Uterus (tissue), 3 donors: ENCODE measurements at regions not wholly inside any gene's neighbourhood (a gene's known extent, or its start where the extent isn't known, plus 50 kb on each side); places are given as distances from the start of the nearest gene placed in this dataset.
"Not testable (repeated sequence)": the region's sequence is repeated elsewhere in the genome, so short reads cannot be mapped to it uniquely, and the experiment has no call there.

Experiments used
- DNase-seq, 2 donors: peaks; one replicate each; pipeline ENCODE4 v3.0.0-alpha.2; 2019 to 2020
- H3K27ac ChIP-seq, 2 donors: fragments of 200-600 bp; sonication (generic); 1 replicate in 1 of 2; 2 replicates in 1 of 2; pipeline ENCODE4 v1.5.1; 2016 to 2018
- H3K27me3 ChIP-seq, 2 donors: fragments of 200-600 bp; sonication (generic); one replicate each; pipeline ENCODE4 v1.5.1; 2018 to 2019; ENCODE audit warnings: control low read depth in 1 of 2
- H3K36me3 ChIP-seq, 2 donors: fragments of 200-600 bp; sonication (generic); one replicate each; pipeline ENCODE4 v1.5.1; 2019; ENCODE audit warnings: control low read depth in 1 of 2
- H3K4me1 ChIP-seq, 2 donors: fragments of 200-600 bp; sonication (generic); one replicate each; pipeline ENCODE4 v1.5.1; 2018 to 2019; ENCODE audit warnings: control low read depth in 1 of 2
- H3K4me3 ChIP-seq, 2 donors: fragments of 200-600 bp; sonication (generic); 1 replicate in 1 of 2; 2 replicates in 1 of 2; pipeline ENCODE4 v1.5.1; 2018 to 2019; ENCODE audit warnings: mild to moderate bottlenecking in 1 of 2
- H3K9me3 ChIP-seq, 2 donors: fragments of 200-600 bp; sonication (generic); one replicate each; pipeline ENCODE4 v1.5.1; 2019; ENCODE audit warnings: control low read depth in 1 of 2
- CTCF ChIP-seq, 4 experiments: fragments of 200-600 bp in 2 of 4; fragments of 450-650 bp in 2 of 4; sonication (generic) in 2 of 4; IDR thresholded peaks; one replicate each; pipeline ENCODE4 v1.5.1; 2016 to 2019; ENCODE audit warnings: antibody characterized with exemption in 4 of 4, mild to moderate bottlenecking in 2 of 4, moderate library complexity in 1 of 4
- POLR2A ChIP-seq, 2 donors: fragments of 450-650 bp; IDR thresholded peaks; one replicate each; pipeline ENCODE4 v1.6.1; 2016; ENCODE audit warnings: antibody characterized with exemption in 2 of 2, mild to moderate bottlenecking in 1 of 2, moderate library complexity in 1 of 2
- intact Hi-C: fragments of 100-400 bp; cut with DNase I; formaldehyde crosslinking; loops from one replicate; pipeline ENCODE4 v1.15.1; 2023; ENCODE audit warnings: low total_unique reads
- donor health status: DM: yes; HTN: yes; CAD: no.

- TF ChIP-seq CTCF (IDR thresholded peaks at IDR 0.05) (no peak), POLR2A (IDR thresholded peaks at IDR 0.05) (no peak)
- no peak for DNase-seq
- Histone ChIP-seq H3K4me3 (no peak overlapping the region), H3K27ac (no peak overlapping the region), H3K4me1 (peaks cover 0 to 5% of the 10 kb centered on the region in 2 donors), H3K27me3 (no peaks in the 10 kb centered on the region), H3K9me3 (no peaks in the 10 kb centered on the region), H3K36me3 (no peaks in the 10 kb centered on the region)
- intact Hi-C loops = no loop called here
Measured at GRCh38 chr17:68763562-68763961, 162.4 kb upstream of the FAM20A start.

DNA sequence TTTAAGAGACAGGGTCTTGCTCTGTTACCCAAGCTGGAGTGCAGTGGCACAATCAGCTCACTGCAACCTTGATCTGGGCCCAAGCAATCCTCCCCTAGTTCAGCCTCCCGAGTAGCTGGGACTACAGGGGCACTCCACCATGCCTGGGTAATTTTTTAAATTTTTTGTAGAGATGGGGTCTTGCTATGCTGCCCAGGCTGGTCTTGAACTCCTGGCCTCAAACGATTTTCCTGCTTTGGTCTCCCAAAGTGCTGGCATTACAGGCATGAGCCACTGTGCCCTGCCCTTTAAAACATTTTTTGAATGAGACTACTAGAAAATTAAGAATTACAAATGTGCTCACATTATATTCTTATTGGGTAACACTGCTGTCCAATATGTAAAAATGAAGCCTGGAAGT, 161.7 kb upstream of the FAM20A start:
- no peaks in the 10 kb centered on the region for H3K36me3 ChIP-seq
- peaks cover 0 to 5% of the 10 kb centered on the region in 2 donors for H3K4me1 ChIP-seq
- intact Hi-C loops = no loop called here
- no peak overlapping the region for H3K27ac ChIP-seq
- no peak for DNase-seq
- no peak overlapping the region for H3K4me3 ChIP-seq
- TF ChIP-seq POLR2A (IDR thresholded peaks at IDR 0.05) (no peak), CTCF (IDR thresholded peaks at IDR 0.05) (no peak)
- no peaks in the 10 kb centered on the region for H3K27me3 ChIP-seq
- H3K9me3 ChIP-seq = no peaks in the 10 kb centered on the region

DNA sequence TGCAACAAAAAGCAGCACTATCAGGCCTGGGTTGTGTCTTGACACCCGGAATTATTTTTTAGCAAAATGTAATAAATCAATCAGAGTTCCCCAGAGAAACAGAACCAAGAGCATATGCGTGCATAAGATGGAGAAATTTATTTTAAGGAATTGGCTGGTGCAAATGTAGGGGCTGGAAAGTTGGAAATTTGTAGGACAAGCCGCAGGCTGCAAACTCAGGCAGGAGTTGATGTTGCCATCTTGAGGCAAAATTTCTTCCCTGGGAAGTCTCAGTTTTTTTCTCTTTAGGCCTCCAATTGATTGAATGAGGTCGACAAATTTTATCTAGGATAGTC, 158.9 kb upstream of the FAM20A start:
- intact Hi-C loops = no loop called here
- Histone ChIP-seq H3K9me3 (no peaks in the 10 kb centered on the region), H3K4me1 (peaks cover 0 to 5% of the 10 kb centered on the region in 2 donors), H3K36me3 (no peaks in the 10 kb centered on the region), H3K4me3 (no peak overlapping the region), H3K27ac (no peak overlapping the region), H3K27me3 (no peaks in the 10 kb centered on the region)
- no peak for TF ChIP-seq POLR2A (IDR thresholded peaks at IDR 0.05)
- TF ChIP-seq CTCF (IDR thresholded peaks at IDR 0.05) = no peak
- DNase-seq = no peak

GRCh38 chr17:68759343-68760140, 158.4 kb upstream of the FAM20A start:
- Histone ChIP-seq H3K9me3 (no peaks in the 10 kb centered on the region), H3K27ac (peak overlapping the region; percentile 75 to 80), H3K4me3 (peak overlapping the region in 1 of 2 donors; percentile 23), H3K4me1 (peaks cover 0 to 5% of the 10 kb centered on the region in 2 donors), H3K36me3 (no peaks in the 10 kb centered on the region), H3K27me3 (no peaks in the 10 kb centered on the region)
- peak; percentile 92 to 94 for DNase-seq
- TF ChIP-seq POLR2A (IDR thresholded peaks at IDR 0.05) (no peak), CTCF (IDR thresholded peaks at IDR 0.05) (peak; percentile 92 to 97 (median 92))
- intact Hi-C loops = loop anchor here (10.0 kb wide), 1 partner anchor 215 kb away; no protein-coding TSS in a partner anchor

GRCh38 chr17:68759002-68759342, 157.8 kb upstream of the FAM20A start:
- no peaks in the 10 kb centered on the region for H3K9me3 ChIP-seq
- H3K4me3 ChIP-seq = no peak overlapping the region
- H3K36me3 ChIP-seq = no peaks in the 10 kb centered on the region
- H3K4me1 ChIP-seq = peaks cover 0 to 5% of the 10 kb centered on the region in 2 donors
- DNase-seq = no peak
- H3K27me3 ChIP-seq = no peaks in the 10 kb centered on the region
- TF ChIP-seq CTCF (IDR thresholded peaks at IDR 0.05) (no peak), POLR2A (IDR thresholded peaks at IDR 0.05) (no peak)
- intact Hi-C loops = loop anchor here (10.0 kb wide), 1 partner anchor 214 kb away; no protein-coding TSS in a partner anchor
- peak overlapping the region; percentile 75 to 80 for H3K27ac ChIP-seq

DNA sequence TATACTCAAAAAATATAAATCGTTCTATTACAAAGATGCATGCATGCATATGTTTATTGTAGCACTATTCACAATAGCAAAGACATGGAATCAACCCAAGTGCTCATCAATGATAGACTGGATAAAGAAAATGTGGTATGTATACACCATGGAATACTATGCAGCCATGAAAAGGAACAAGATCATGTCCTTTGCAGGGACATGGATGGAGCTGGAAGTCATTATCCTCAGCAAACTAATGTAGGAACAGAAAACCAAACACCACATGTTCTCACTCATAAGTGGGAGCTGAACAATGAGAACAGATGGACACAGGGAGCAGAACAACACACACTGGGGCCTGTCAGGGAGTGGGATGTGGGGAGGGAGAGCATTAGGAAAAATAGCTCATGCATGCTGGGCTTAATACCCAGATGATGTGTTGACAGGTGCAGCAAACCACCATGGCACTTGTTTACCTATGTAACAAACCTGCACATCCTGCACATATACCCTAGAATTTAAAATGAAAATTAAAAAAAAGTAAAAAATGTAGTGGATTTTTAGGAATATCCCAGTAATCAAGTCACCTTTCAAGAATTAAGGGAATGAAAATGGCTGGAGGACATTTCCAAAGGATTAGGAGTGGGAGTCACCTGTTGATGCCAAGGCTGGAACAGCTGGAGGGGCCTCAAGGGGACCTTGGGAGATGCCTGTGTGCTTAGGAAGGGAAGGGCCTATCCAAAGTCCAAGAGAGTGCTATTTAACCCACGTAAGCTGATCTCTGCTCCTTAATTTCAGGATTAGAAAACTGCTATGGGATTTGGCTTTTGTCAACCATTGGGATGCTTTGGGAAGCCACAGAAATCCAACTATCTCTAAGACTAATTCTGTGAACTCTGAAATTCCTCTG, 156.9 kb upstream of the FAM20A start:
- not testable (repeated sequence) for H3K36me3 ChIP-seq, H3K27me3 ChIP-seq, H3K4me1 ChIP-seq, H3K4me3 ChIP-seq, DNase-seq, H3K9me3 ChIP-seq
- intact Hi-C loops = loop anchor here (10.0 kb wide), 1 partner anchor 213 kb away; no protein-coding TSS in a partner anchor
- peak overlapping the region; percentile 75 to 80 for H3K27ac ChIP-seq
